ENCODE measurements at regions not wholly inside any gene's neighbourhood (a gene's known extent, or its start where the extent isn't known, plus 50 kb on each side); places are given as distances from the start of the nearest gene placed in this dataset.

DNA sequence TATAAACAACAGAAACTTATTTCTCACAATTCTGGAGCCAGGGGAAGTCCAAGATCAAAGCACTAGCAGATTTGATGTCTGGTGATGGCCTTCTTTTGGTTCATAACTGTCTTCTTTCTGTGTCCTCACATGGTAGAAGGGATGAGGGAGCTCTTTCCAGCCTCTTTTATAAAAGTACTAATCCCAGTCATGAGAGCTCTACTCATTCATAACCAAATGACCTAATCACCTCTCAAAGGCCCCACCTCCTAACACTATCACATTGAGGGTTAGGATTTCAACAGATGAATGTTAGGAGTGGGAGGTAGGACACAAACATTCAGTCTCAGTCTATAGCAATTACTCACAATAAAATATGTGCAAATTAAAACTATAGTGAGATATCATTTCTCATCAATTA lies 50.1 kb upstream of the UBE2E2 start:
- no peak for DNase-seq (ENCODE audit: low spot score)
- in situ Hi-C loops (cut with HindIII; ENCODE audit: low sequenced_read_pairs): no loop called here
